NCI-H2107 (cell line): ENCODE measurements at regions not wholly inside any gene's neighbourhood (a gene's known extent, or its start where the extent isn't known, plus 50 kb on each side); places are given as distances from the start of the nearest gene placed in this dataset.
"Not testable (repeated sequence)": the region's sequence is repeated elsewhere in the genome, so short reads cannot be mapped to it uniquely, and the experiment has no call there.

Source experiments
- DNase-seq: peaks from one replicate; lab custom pipeline; 2025; lab: John Stamatoyannopoulos, UW

- no peak for DNase-seq
These were observed 641.1 kb downstream of the RAPGEF2 start for GRCh38 chr4:159743971-159744370.

GRCh38 chr4:159747983-159748382, 645.1 kb downstream of the RAPGEF2 start:
- DNase-seq = no peak

GRCh38 chr4:159748834-159749444, 646.1 kb downstream of the RAPGEF2 start:
- DNase-seq = no peak

- no peak for DNase-seq
These were observed 654.6 kb downstream of the RAPGEF2 start for GRCh38 chr4:159757499-159757898.

- DNase-seq = no peak
These were observed 655.2 kb downstream of the RAPGEF2 start for GRCh38 chr4:159758061-159758460.

- no peak for DNase-seq
These were observed 659.8 kb downstream of the RAPGEF2 start for GRCh38 chr4:159762672-159763071.

DNA sequence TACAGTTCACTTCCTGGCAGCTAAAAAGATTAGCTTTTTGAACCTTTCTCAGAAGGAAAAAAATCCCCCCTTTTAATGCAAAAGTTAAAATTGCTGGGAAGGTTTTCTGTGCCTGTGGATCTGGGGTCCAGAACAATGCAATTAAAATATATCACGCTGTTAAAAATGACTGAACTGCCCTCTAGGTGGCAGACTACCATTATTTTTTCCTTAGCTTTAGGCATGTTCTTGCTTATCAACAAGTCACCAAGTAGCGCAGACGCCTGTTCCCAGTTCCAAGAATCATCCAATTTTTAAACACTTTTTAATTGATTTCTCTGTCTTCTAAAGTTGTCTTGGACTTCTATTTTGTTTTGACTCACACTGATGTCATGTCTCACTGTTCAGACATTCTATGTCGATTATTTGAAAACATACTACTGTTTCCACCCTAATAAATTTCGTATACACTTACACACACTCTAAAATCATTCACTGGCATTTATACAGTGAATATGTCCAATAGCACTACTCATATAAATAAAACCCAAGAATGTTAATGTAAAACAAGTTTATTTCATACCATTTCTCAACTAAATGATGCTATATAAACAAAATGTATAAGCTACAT, 661.6 kb downstream of the RAPGEF2 start:
- no peak for DNase-seq

GRCh38 chr4:159765382-159765781, 662.5 kb downstream of the RAPGEF2 start:
- DNase-seq = no peak

- DNase-seq = no peak
These were observed 663.4 kb downstream of the RAPGEF2 start for GRCh38 chr4:159766241-159766640.

- no peak for DNase-seq
These were observed 664.5 kb downstream of the RAPGEF2 start for GRCh38 chr4:159767406-159767805.

GRCh38 chr4:159768016-159768415, 665.1 kb downstream of the RAPGEF2 start:
- no peak for DNase-seq

- no peak for DNase-seq
These were observed 667.5 kb downstream of the RAPGEF2 start for GRCh38 chr4:159770401-159770800.

DNA sequence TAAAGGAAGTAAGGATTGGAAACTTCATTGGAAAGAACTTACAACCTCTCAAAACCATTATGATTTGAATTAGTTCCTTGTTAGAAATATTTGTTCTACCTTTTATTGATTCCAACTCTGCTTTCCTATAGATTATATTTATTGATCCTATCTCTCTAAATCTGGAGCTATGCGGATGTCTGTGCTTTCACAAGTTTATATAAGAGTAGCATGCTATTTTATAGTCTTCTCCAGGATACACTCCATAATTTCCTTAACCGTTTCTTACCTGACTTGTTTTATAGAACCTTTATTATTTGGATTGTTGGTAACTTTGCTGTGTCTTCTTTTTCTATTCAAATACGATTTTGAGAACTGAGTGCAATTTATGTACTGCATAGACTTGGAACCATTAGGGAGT, 668.1 kb downstream of the RAPGEF2 start:
- no peak for DNase-seq

- no peak for DNase-seq
These were observed 674.1 kb downstream of the RAPGEF2 start for GRCh38 chr4:159776961-159777360.

GRCh38 chr4:159777689-159778088, 674.8 kb downstream of the RAPGEF2 start:
- no peak for DNase-seq

GRCh38 chr4:159778298-159778697, 675.4 kb downstream of the RAPGEF2 start:
- no peak for DNase-seq

- DNase-seq = no peak
These were observed 676.8 kb downstream of the RAPGEF2 start for GRCh38 chr4:159779716-159780115.

GRCh38 chr4:159780196-159780922, 677.5 kb downstream of the RAPGEF2 start:
- no peak for DNase-seq

- DNase-seq = no peak
These were observed 685.0 kb downstream of the RAPGEF2 start for GRCh38 chr4:159787901-159788300.

- no peak for DNase-seq
These were observed 688.5 kb downstream of the RAPGEF2 start for GRCh38 chr4:159791334-159791733.

- not testable (repeated sequence) for DNase-seq
These were observed 701.7 kb downstream of the RAPGEF2 start for GRCh38 chr4:159804592-159804991.

GRCh38 chr4:159823743-159824142, 720.9 kb downstream of the RAPGEF2 start:
- no peak for DNase-seq

GRCh38 chr4:159828687-159829086, 725.8 kb downstream of the RAPGEF2 start:
- no peak for DNase-seq
